Keratinocyte (primary cell): ENCODE measurements at regions not wholly inside any gene's neighbourhood (a gene's known extent, or its start where the extent isn't known, plus 50 kb on each side); places are given as distances from the start of the nearest gene placed in this dataset.

ENCODE experiments used
- DNase-seq: peaks from one replicate; pipeline ENCODE4 v3.0.0-alpha.2; 2011; ENCODE audit warnings: low read depth, missing footprints, low spot score
- FAIRE-seq: peaks from 2 replicates; lab custom pipeline; 2011; peaks lifted over from hg19 to GRCh38; lab: Jason Lieb, UNC
- H2AFZ ChIP-seq: 2 replicates; pipeline ENCODE4 v1.6.0; 2012; ENCODE audit warnings: low read length, control low read depth, inconsistent platforms; ENCODE audit not compliant: control insufficient read depth
- H3K27ac ChIP-seq: 2 replicates; pipeline ENCODE4 v1.5.1; 2011; ENCODE audit warnings: low read length; ENCODE audit not compliant: control insufficient read depth, insufficient read depth
- H3K27me3 ChIP-seq: 3 replicates; pipeline ENCODE4 v1.6.0; 2011; ENCODE audit warnings: low read length; ENCODE audit not compliant: control insufficient read depth, insufficient read depth; ENCODE audit errors: extremely low read depth
- H3K36me3 ChIP-seq, 2 experiments: 2 replicates in 1 of 2; 3 replicates in 1 of 2; pipeline ENCODE4 v1.5.1; 2011; ENCODE audit warnings: low read length in 2 of 2, mild to moderate bottlenecking in 1 of 2; ENCODE audit not compliant: control insufficient read depth in 2 of 2, insufficient read depth in 2 of 2; ENCODE audit errors: extremely low read depth in 1 of 2
- H3K4me1 ChIP-seq: 3 replicates; pipeline ENCODE4 v1.5.1; 2011; ENCODE audit warnings: low read length; ENCODE audit not compliant: control insufficient read depth, insufficient read depth; ENCODE audit errors: extremely low read depth
- H3K4me2 ChIP-seq: 3 replicates; pipeline ENCODE4 v1.6.0; 2011; ENCODE audit warnings: low read depth, low read length; ENCODE audit not compliant: control insufficient read depth, insufficient read depth; ENCODE audit errors: extremely low read depth
- H3K4me3 ChIP-seq, 3 experiments: fragments of 200-600 bp in 1 of 3; sonication (generic) in 1 of 3; 2 replicates in 2 of 3; 3 replicates in 1 of 3; pipeline ENCODE4 v1.5.1; 2011 to 2016; ENCODE audit warnings: low read length in 3 of 3, mild to moderate bottlenecking in 3 of 3, control low read depth in 2 of 3, inconsistent platforms in 1 of 3, low read depth in 1 of 3, mixed read lengths in 1 of 3, mixed run types in 1 of 3, moderate library complexity in 1 of 3; ENCODE audit not compliant: control insufficient read depth in 2 of 3, insufficient read depth in 2 of 3; ENCODE audit errors: extremely low read depth in 1 of 3
- H3K79me2 ChIP-seq: 2 replicates; pipeline ENCODE4 v1.6.0; 2012; ENCODE audit warnings: low read length; ENCODE audit not compliant: control insufficient read depth, insufficient read depth
- H3K9ac ChIP-seq: 3 replicates; pipeline ENCODE4 v1.6.0; 2011; ENCODE audit warnings: low read length; ENCODE audit not compliant: control insufficient read depth, insufficient read depth; ENCODE audit errors: extremely low read depth
- H3K9me1 ChIP-seq: 3 replicates; pipeline ENCODE4 v1.6.0; 2011; ENCODE audit warnings: low read length; ENCODE audit not compliant: control insufficient read depth, insufficient read depth; ENCODE audit errors: extremely low read depth
- H3K9me3 ChIP-seq: 2 replicates; pipeline ENCODE4 v1.5.1; 2012; ENCODE audit warnings: low read depth, low read length; ENCODE audit not compliant: control insufficient read depth
- H4K20me1 ChIP-seq: 3 replicates; pipeline ENCODE4 v1.6.0; 2011; ENCODE audit warnings: low read length; ENCODE audit not compliant: control insufficient read depth, insufficient read depth; ENCODE audit errors: extremely low read depth
- CTCF ChIP-seq, 3 experiments: IDR thresholded peaks in 1 of 3; conservative IDR thresholded peaks in 1 of 3; optimal IDR thresholded peaks in 1 of 3; 2 replicates in 2 of 3; 3 replicates in 1 of 3; pipeline versions ENCODE3 to v1.5.1; 2011; ENCODE audit warnings: low read length in 3 of 3, mild to moderate bottlenecking in 3 of 3, moderate library complexity in 2 of 3, control low read depth in 1 of 3, inconsistent platforms in 1 of 3; ENCODE audit not compliant: insufficient read depth in 2 of 3; ENCODE audit errors: extremely low read depth in 1 of 3
- EZH2 ChIP-seq: IDR thresholded peaks from one replicate; pipeline ENCODE4 v1.6.1; 2012; ENCODE audit warnings: inconsistent platforms, mild to moderate bottlenecking, low read length, moderate library complexity
- dilution Hi-C: fragments of 300-500 bp; cut with MboI; formaldehyde crosslinking; loops from one replicate; pipeline ENCODE4 v1.7.0; 2020; ENCODE audit warnings: low sequenced_read_pairs; ENCODE audit not compliant: extremely low pct_ligation_motif_present

DNA sequence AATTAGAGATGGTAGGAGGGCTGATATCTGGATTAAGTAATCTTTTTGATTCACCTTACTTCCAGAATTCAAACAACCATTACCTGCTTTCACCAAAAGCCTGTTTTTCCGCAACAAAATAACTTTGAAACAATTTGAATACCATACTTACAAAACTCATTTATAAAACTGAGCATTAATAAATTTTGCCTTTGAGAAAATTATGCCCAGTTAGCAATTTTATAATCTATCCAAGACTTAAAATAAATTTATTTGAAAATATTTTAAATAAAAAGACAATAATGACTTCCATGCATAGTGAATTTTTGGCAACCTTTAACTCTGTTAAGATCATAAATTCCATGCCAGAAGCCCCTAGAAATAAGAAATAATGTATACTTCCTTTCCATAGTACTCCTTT is 71.3 kb upstream of the FTMT start:
- H2AFZ ChIP-seq = no peak overlapping the region
- FAIRE-seq = no peak
- dilution Hi-C loops = no loop called here

GRCh38 chr5:121783700-121784099 is 68.0 kb upstream of the FTMT start:
- no peaks in the 10 kb centered on the region for H3K79me2 ChIP-seq
- dilution Hi-C loops = no loop called here
- H3K9me3 ChIP-seq = no peaks in the 10 kb centered on the region
- H3K4me3 ChIP-seq = no peak overlapping the region
- H3K9me1 ChIP-seq = no peaks in the 10 kb centered on the region
- no peaks in the 10 kb centered on the region for H3K27me3 ChIP-seq
- H3K36me3 ChIP-seq = no peaks in the 10 kb centered on the region
- no peak overlapping the region for H3K4me2 ChIP-seq
- no peak for TF ChIP-seq CTCF (optimal IDR thresholded peaks at IDR 0.05 in 1 of 3, IDR thresholded peaks at IDR 0.05 in 1 of 3, conservative IDR thresholded peaks at IDR 0.05 in 1 of 3; ENCODE audit: extremely low read depth in 1 of 3, insufficient read depth in 2 of 3, low read length in 3 of 3)
- TF ChIP-seq EZH2 = no peak
- no peaks in the 10 kb centered on the region for H4K20me1 ChIP-seq
- no peak overlapping the region for H2AFZ ChIP-seq
- H3K9ac ChIP-seq = no peak overlapping the region
- H3K27ac ChIP-seq = no peak overlapping the region
- no peak for DNase-seq
- H3K4me1 ChIP-seq = no peaks in the 10 kb centered on the region
- no peak for FAIRE-seq

More for the DNA sequence above, 71.3 kb upstream of the FTMT start:
- no peaks in the 10 kb centered on the region for H3K27me3 ChIP-seq
- no peak overlapping the region for H3K4me3 ChIP-seq
- H4K20me1 ChIP-seq = no peaks in the 10 kb centered on the region
- H3K36me3 ChIP-seq = no peaks in the 10 kb centered on the region
- no peaks in the 10 kb centered on the region for H3K4me1 ChIP-seq
- DNase-seq = no peak
- no peak overlapping the region for H3K9ac ChIP-seq
- no peaks in the 10 kb centered on the region for H3K9me1 ChIP-seq
- no peak overlapping the region for H3K27ac ChIP-seq
- H3K9me3 ChIP-seq = no peaks in the 10 kb centered on the region
- no peaks in the 10 kb centered on the region for H3K79me2 ChIP-seq
- TF ChIP-seq EZH2 (no peak), CTCF (optimal IDR thresholded peaks at IDR 0.05 in 1 of 3, IDR thresholded peaks at IDR 0.05 in 1 of 3, conservative IDR thresholded peaks at IDR 0.05 in 1 of 3; ENCODE audit: extremely low read depth in 1 of 3, insufficient read depth in 2 of 3, low read length in 3 of 3) (no peak)
- H3K4me2 ChIP-seq = no peak overlapping the region
